Fibroblast of peridontal ligament (primary cell): ENCODE measurements at regions not wholly inside any gene's neighbourhood (a gene's known extent, or its start where the extent isn't known, plus 50 kb on each side); places are given as distances from the start of the nearest gene placed in this dataset.

Experiments
- DNase-seq: peaks from one replicate; pipeline ENCODE4 v3.0.0-alpha.2; 2010; ENCODE audit errors: extremely low read depth

- peak; percentile 48 for DNase-seq
Measured at GRCh38 chr3:115325539-115325938, 178.5 kb upstream of the ZBTB20 start.

GRCh38 chr3:115330430-115330829 is 183.3 kb upstream of the ZBTB20 start:
- DNase-seq = peak; percentile 35

GRCh38 chr3:115332998-115333397 is 185.9 kb upstream of the ZBTB20 start:
- DNase-seq = no peak

GRCh38 chr3:115336836-115337235 is 189.7 kb upstream of the ZBTB20 start:
- no peak for DNase-seq

- peak; percentile 56 for DNase-seq
Measured at GRCh38 chr3:115340586-115340985, 193.5 kb upstream of the ZBTB20 start.

GRCh38 chr3:115341208-115341607 is 194.1 kb upstream of the ZBTB20 start:
- peak; percentile 74 for DNase-seq

GRCh38 chr3:115347737-115348136 is 200.6 kb upstream of the ZBTB20 start:
- DNase-seq = peak; percentile 4

- DNase-seq = no peak
Measured at GRCh38 chr3:115348412-115348811, 201.3 kb upstream of the ZBTB20 start.

GRCh38 chr3:115348951-115349745 is 202.1 kb upstream of the ZBTB20 start:
- DNase-seq = no peak

- DNase-seq = peak; percentile 4
Measured at GRCh38 chr3:115350606-115351005, 203.5 kb upstream of the ZBTB20 start.

- DNase-seq = no peak
Measured at GRCh38 chr3:115351193-115351592, 204.1 kb upstream of the ZBTB20 start.

- no peak for DNase-seq
Measured at GRCh38 chr3:115354010-115354409, 206.9 kb upstream of the ZBTB20 start.

GRCh38 chr3:115357456-115357855 is 210.4 kb upstream of the ZBTB20 start:
- DNase-seq = no peak

GRCh38 chr3:115359536-115359935 is 212.4 kb upstream of the ZBTB20 start:
- DNase-seq = peak; percentile 58

- DNase-seq = peak; percentile 48
Measured at GRCh38 chr3:115361806-115362205, 214.7 kb upstream of the ZBTB20 start.

GRCh38 chr3:115363071-115363470 is 216.0 kb upstream of the ZBTB20 start:
- DNase-seq = no peak

- peak; percentile 14 for DNase-seq
Measured at GRCh38 chr3:115369021-115369420, 221.9 kb upstream of the ZBTB20 start.

- no peak for DNase-seq
Measured at GRCh38 chr3:115375362-115375761, 228.3 kb upstream of the ZBTB20 start.

- DNase-seq = no peak
Measured at GRCh38 chr3:115380883-115381572, 233.9 kb upstream of the ZBTB20 start.

GRCh38 chr3:115381573-115381912 is 234.5 kb upstream of the ZBTB20 start:
- no peak for DNase-seq

GRCh38 chr3:115381931-115382330 is 234.8 kb upstream of the ZBTB20 start:
- no peak for DNase-seq

GRCh38 chr3:115384381-115384780 is 237.3 kb upstream of the ZBTB20 start:
- no peak for DNase-seq
